K562 (cell line): ENCODE measurements at regions not wholly inside any gene's neighbourhood (a gene's known extent, or its start where the extent isn't known, plus 50 kb on each side); places are given as distances from the start of the nearest gene placed in this dataset.

Source experiments
- ATAC-seq: fragments of 200-7000 bp; cut with Tn5 transposase; 3 replicates; pipeline ENCODE4 v1.9.1; 2020; ENCODE audit warnings: moderate library complexity
- BruUV-seq: library from RNA; stranded (reverse); fragments of 400-500 nt; replicated peaks from 2 replicates; lab custom pipeline; 2021; lab: Mats Ljungman, UMichigan
- CTCF ChIA-PET: fragments of 300-600 bp; formaldehyde crosslinking; extraction: SDS; loops from one replicate; lab custom pipeline; 2021; ENCODE audit warnings: low intra/inter-chr PET ratio; lab: Yijun Ruan, JAX
- POLR2A ChIA-PET: fragments of 300-600, 350-650 bp; sonication (Branson Sonifier 250); formaldehyde crosslinking; extraction: SDS; loops from one replicate; lab custom pipeline; 2021; ENCODE audit warnings: antibody characterized with exemption, inconsistent platforms; lab: Yijun Ruan, JAX
- DNase-seq, 4 experiments: peaks; one replicate each; pipeline versions ENCODE4 v3.0.0 to v3.0.0-alpha.2; 2011 to 2018; ENCODE audit warnings: low spot score in 3 of 4, mixed read lengths in 3 of 4; ENCODE audit errors: extremely low read depth in 1 of 4
- FAIRE-seq: peaks from 2 replicates; lab custom pipeline; 2011; peaks lifted over from hg19 to GRCh38; lab: Jason Lieb, UNC
- H2AFZ ChIP-seq: 2 replicates; pipeline ENCODE4 v1.6.0; 2011; ENCODE audit warnings: low read depth, low read length, control low read depth, inconsistent platforms
- H3K27ac ChIP-seq: fragments of 200-600 bp; 3 replicates; pipeline ENCODE4 v1.8.0; 2011; ENCODE audit warnings: low read depth, mild to moderate bottlenecking, control low read depth, inconsistent platforms, low read length, moderate library complexity, mixed read lengths; ENCODE audit errors: extremely low read depth
- H3K27me3 ChIP-seq, 2 experiments: fragments of 300-600 bp in 1 of 2; 2 replicates in 1 of 2; 3 replicates in 1 of 2; pipeline versions ENCODE4 v1.6.0 to v1.8.0; 2011; ENCODE audit warnings: inconsistent platforms in 2 of 2, low read length in 2 of 2, mild to moderate bottlenecking in 1 of 2, mixed read lengths in 1 of 2, moderate library complexity in 1 of 2; ENCODE audit not compliant: control insufficient read depth in 2 of 2, insufficient read depth in 2 of 2
- H3K36me3 ChIP-seq: fragments of 300-600 bp; 3 replicates; pipeline ENCODE4 v1.8.0; 2011; ENCODE audit warnings: mild to moderate bottlenecking, low read length, inconsistent platforms; ENCODE audit not compliant: control insufficient read depth, insufficient read depth
- H3K4me1 ChIP-seq, 2 experiments: fragments of 200-600 bp in 1 of 2; replicated peaks in 1 of 2; 2 replicates in 1 of 2; 3 replicates in 1 of 2; pipeline versions ENCODE4 v1.5.1 to v1.8.0; 2011; ENCODE audit warnings: inconsistent platforms in 2 of 2, low read length in 2 of 2, mild to moderate bottlenecking in 1 of 2, mixed read lengths in 1 of 2, moderate library complexity in 1 of 2; ENCODE audit not compliant: control insufficient read depth in 2 of 2, insufficient read depth in 2 of 2
- H3K4me2 ChIP-seq: 2 replicates; pipeline ENCODE4 v1.6.1; 2011; ENCODE audit warnings: low read length, control low read depth, inconsistent platforms, mixed read lengths; ENCODE audit not compliant: insufficient read depth
- H3K4me3 ChIP-seq: fragments of 200-600 bp; sonication (generic), shearing (Covaris generic); 2 replicates; pipeline ENCODE4 v1.5.1; 2016; ENCODE audit warnings: control low read depth, inconsistent platforms
- H3K79me2 ChIP-seq: fragments of 200-600 bp; 3 replicates; pipeline ENCODE4 v1.8.0; 2011; ENCODE audit warnings: low read length, inconsistent platforms; ENCODE audit not compliant: control insufficient read depth, insufficient read depth
- H3K9ac ChIP-seq, 2 experiments: 2 replicates each; pipeline versions ENCODE4 v1.6.0 to v1.6.1; 2011; ENCODE audit warnings: low read depth in 2 of 2, low read length in 2 of 2, control low read depth in 1 of 2, inconsistent platforms in 1 of 2, mild to moderate bottlenecking in 1 of 2, mixed read lengths in 1 of 2; ENCODE audit not compliant: insufficient read depth in 1 of 2
- H3K9me1 ChIP-seq: one replicate; pipeline ENCODE4 v1.6.0; 2011; ENCODE audit warnings: inconsistent platforms, mild to moderate bottlenecking, low read length, moderate library complexity; ENCODE audit not compliant: control insufficient read depth, insufficient read depth
- H3K9me3 ChIP-seq: replicated peaks from 2 replicates; pipeline ENCODE4 v1.5.1; 2011; ENCODE audit warnings: low read depth, low read length, inconsistent platforms; ENCODE audit not compliant: control insufficient read depth, insufficient read depth
- H4K20me1 ChIP-seq: replicated peaks from 2 replicates; pipeline ENCODE4 v1.6.1; 2011; ENCODE audit warnings: low read length, inconsistent platforms, mixed read lengths; ENCODE audit not compliant: control insufficient read depth, insufficient read depth
- ATF7 ChIP-seq: fragments of 450-650 bp; IDR thresholded peaks from 2 replicates; pipeline ENCODE4 v1.7.1; 2014; ENCODE audit warnings: mild to moderate bottlenecking, moderate library complexity
- CXXC5 ChIP-seq: fragments of 250-450 bp; sonication (Bioruptor Pico); IDR thresholded peaks from 2 replicates; pipeline ENCODE4 v1.8.0; 2022; ENCODE audit warnings: inconsistent platforms, mild to moderate bottlenecking, moderate library complexity
- EP300 ChIP-seq: IDR thresholded peaks from 2 replicates; pipeline ENCODE4 v1.6.1; 2012; ENCODE audit warnings: low read length, improper control_type of control experiment
- MEF2D ChIP-seq: conservative IDR thresholded peaks from 2 replicates; pipeline ENCODE4 v1.6.1; 2016; ENCODE audit warnings: low read depth, missing genetic modification characterization, missing compliant biosample characterization
- PHF21A ChIP-seq: fragments of 450-650 bp; IDR thresholded peaks from 2 replicates; pipeline ENCODE4 v1.6.1; 2017; ENCODE audit warnings: low read depth, borderline replicate concordance
- PRPF4 ChIP-seq: fragments of 200-400 bp; formaldehyde crosslinking; IDR thresholded peaks from one replicate; pipeline ENCODE4 v1.6.1; 2017; ENCODE audit warnings: low read length, low read depth, mild to moderate bottlenecking; ENCODE audit not compliant: insufficient read depth, poor library complexity, severe bottlenecking
- RAD21 ChIP-seq, 2 experiments: fragments of 250-450 bp in 1 of 2; fragments of 450-650 bp in 1 of 2; sonication (Bioruptor Pico) in 1 of 2; formaldehyde crosslinking in 1 of 2; IDR thresholded peaks in 1 of 2; conservative IDR thresholded peaks in 1 of 2; 2 replicates each; pipeline versions ENCODE4 v1.4.0 to v1.8.0; 2020 to 2022; ENCODE audit warnings: mild to moderate bottlenecking in 2 of 2, moderate library complexity in 1 of 2
- SRSF7 ChIP-seq: fragments of 200-400 bp; formaldehyde crosslinking; optimal IDR thresholded peaks from 2 replicates; pipeline ENCODE3; 2017; ENCODE audit warnings: mild to moderate bottlenecking, low read depth, low read length
- TARDBP ChIP-seq: fragments of 450-650 bp; IDR thresholded peaks from 2 replicates; pipeline ENCODE4 v1.6.1; 2016
- YY1 ChIP-seq, 3 experiments: IDR thresholded peaks; 2 replicates each; pipeline ENCODE4 v1.6.1; 2011; ENCODE audit warnings: low read length in 2 of 3, mild to moderate bottlenecking in 2 of 3, moderate library complexity in 2 of 3, borderline replicate concordance in 1 of 3, control low read depth in 1 of 3, low read depth in 1 of 3; ENCODE audit not compliant: insufficient read depth in 3 of 3, insufficient replicate concordance in 2 of 3, control insufficient read depth in 1 of 3, insufficient read length in 1 of 3; ENCODE audit errors: extremely low read depth in 1 of 3
- ZNF12 ChIP-seq: sonication (generic); formaldehyde crosslinking; IDR thresholded peaks from 2 replicates; pipeline ENCODE4 v1.4.0; 2020; ENCODE audit warnings: mild to moderate bottlenecking, missing genetic modification reagents
- ZNF277 ChIP-seq: fragments of 250-450 bp; sonication (Bioruptor Pico); IDR thresholded peaks from 2 replicates; pipeline ENCODE4 v1.8.0; 2022; ENCODE audit warnings: inconsistent platforms, mild to moderate bottlenecking, moderate library complexity, borderline replicate concordance
- WGBS: fragments of 100-300 bp; shearing (Covaris generic); methylation state at CpG from one replicate; pipeline ENCODE4 v1.1.6; 2016; ENCODE audit warnings: low coverage, mixed read lengths; ENCODE audit not compliant: insufficient coverage; ENCODE audit errors: missing lambda C conversion rate; 5-methylcytosine and 5-hydroxymethylcytosine counted together
- in situ Hi-C: fragments of 300-500 bp; cut with MboI; formaldehyde crosslinking; loops from 4 replicates; pipeline ENCODE4 v1.15.0; 2018; ENCODE audit warnings: inconsistent platforms, mixed read lengths
- intact Hi-C: fragments of 100-400 bp; cut with micrococcal nuclease; formaldehyde crosslinking; loops from 2 replicates; pipeline ENCODE4 v1.14.2; 2022
- TF ChIP-seq, protein P1 (sequence below), 2 experiments: IDR thresholded peaks; 2 replicates each; pipeline ENCODE4 v1.6.1; 2012; ENCODE audit warnings: improper control_type of control experiment in 2 of 2, low read depth in 2 of 2, low read length in 2 of 2, borderline replicate concordance in 1 of 2
- TF ChIP-seq, protein P2 (sequence below): fragments of 200-800 bp; sonication (Bioruptor generic); IDR thresholded peaks from 2 replicates; pipeline ENCODE4 v1.6.1; 2017; ENCODE audit warnings: missing genetic modification characterization, missing compliant biosample characterization

DNA sequence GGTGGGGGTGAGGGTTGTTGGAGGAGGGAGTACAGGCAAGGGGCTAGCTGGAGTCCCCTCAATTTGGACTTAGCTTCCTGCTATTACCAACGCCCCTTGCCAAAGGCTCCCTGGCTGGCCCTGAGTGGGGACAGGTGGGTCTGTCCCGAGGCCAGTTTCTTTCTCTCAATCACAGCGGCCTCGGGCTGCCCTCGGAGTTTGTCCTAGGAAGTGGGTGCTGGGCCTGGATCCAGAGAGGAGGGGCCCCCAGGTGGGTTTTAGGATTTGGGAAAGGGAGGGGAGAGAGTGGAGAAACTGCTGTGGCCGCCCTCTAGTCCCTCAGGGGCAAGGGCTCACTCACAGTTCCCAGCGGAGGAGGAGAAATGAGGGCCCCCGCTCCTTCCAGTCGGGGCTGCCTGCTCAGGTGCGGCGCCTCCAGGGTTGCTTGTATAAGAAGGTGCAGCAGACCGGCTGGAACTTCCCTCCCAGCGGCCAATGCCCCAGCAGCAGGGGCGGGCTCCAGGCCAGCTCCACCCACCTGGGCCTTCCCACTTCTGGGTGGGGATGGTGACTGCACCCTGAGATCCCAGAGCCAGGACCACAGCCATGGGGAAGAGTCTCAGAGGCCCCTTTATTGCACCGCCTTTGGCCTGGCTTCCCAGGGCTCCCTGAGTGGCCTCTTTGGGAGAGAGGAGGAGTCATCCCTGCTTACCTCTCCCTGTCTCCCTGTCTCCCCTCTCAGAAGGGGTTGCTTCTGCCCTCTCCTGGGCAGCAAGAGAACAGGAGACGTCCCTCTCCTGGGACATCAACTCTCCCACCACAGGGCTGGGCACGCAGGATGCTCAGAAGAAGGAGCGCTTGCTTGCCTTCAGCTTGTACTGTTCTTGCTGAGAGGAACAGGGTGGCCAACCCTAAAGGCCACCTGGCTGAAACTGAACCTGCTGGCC lies 112.0 kb upstream of the SMURF2 start:
- no peaks in the 10 kb centered on the region for H3K79me2 ChIP-seq
- no peaks in the 10 kb centered on the region for H3K27me3 ChIP-seq
- H3K4me3 ChIP-seq, result peak overlapping the region; percentile 39
- in situ Hi-C loops (no loop called here), intact Hi-C loops (loop anchor here (5.0 kb wide), 1 partner anchor 352 kb away; no protein-coding TSS in a partner anchor)
- CTCF ChIA-PET, result no interaction called here
- ATAC-seq, result peak; percentile 96
- peak; percentile 88 for FAIRE-seq
- BruUV-seq, result no TSS peak
- H3K4me1 ChIP-seq, result peaks cover 0 to 22% of the 10 kb centered on the region in 2 experiments; a peak in 2 of 5 replicates
- peak overlapping the region; percentile 94 for H2AFZ ChIP-seq
- H3K9ac ChIP-seq, result peak overlapping the region; percentile 46 to 47; a peak in 3 of 4 replicates
- POLR2A ChIA-PET, result interaction anchor here (1.0 kb wide), 1 partner anchor 16 kb away, joined by 7 read pairs; no protein-coding TSS in a partner anchor
- 13% methylated on average over 15 of the region's 18 CpGs for WGBS
- peaks cover 2% of the 10 kb centered on the region; the same call in 1 of the 2 replicates for H4K20me1 ChIP-seq
- peak; percentile 71 to 81 (median 76) for DNase-seq
- no peak overlapping the region for H3K27ac ChIP-seq
- no peaks in the 10 kb centered on the region for H3K9me1 ChIP-seq
- peaks cover 3% of the 10 kb centered on the region; the same call in 1 of the 2 replicates for H3K9me3 ChIP-seq
- H3K4me2 ChIP-seq, result peak overlapping the region; percentile 73
- no peaks in the 10 kb centered on the region for H3K36me3 ChIP-seq
- TF ChIP-seq PHF21A, result no peak
- TF ChIP-seq ATF7, result peak; percentile 92
- no peak for TF ChIP-seq ZNF12
- TF ChIP-seq MEF2D (tag), result no peak
- TF ChIP-seq, protein P1, sequence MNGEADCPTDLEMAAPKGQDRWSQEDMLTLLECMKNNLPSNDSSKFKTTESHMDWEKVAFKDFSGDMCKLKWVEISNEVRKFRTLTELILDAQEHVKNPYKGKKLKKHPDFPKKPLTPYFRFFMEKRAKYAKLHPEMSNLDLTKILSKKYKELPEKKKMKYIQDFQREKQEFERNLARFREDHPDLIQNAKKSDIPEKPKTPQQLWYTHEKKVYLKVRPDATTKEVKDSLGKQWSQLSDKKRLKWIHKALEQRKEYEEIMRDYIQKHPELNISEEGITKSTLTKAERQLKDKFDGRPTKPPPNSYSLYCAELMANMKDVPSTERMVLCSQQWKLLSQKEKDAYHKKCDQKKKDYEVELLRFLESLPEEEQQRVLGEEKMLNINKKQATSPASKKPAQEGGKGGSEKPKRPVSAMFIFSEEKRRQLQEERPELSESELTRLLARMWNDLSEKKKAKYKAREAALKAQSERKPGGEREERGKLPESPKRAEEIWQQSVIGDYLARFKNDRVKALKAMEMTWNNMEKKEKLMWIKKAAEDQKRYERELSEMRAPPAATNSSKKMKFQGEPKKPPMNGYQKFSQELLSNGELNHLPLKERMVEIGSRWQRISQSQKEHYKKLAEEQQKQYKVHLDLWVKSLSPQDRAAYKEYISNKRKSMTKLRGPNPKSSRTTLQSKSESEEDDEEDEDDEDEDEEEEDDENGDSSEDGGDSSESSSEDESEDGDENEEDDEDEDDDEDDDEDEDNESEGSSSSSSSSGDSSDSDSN (IDR thresholded peaks at IDR 0.05; ENCODE audit: borderline replicate concordance in 1 of 2, low read depth in 2 of 2, low read length in 2 of 2), result no peak
- TF ChIP-seq TARDBP, result peak; percentile 15; the same call in 1 of the 2 replicates
- TF ChIP-seq RAD21 (CRISPR knock-in tag; conservative IDR thresholded peaks at IDR 0.05 in 1 of 2, IDR thresholded peaks at IDR 0.05 in 1 of 2), result peak; percentile 26 to 61; a peak in 2 of 4 replicates
- TF ChIP-seq ZNF277 (CRISPR knock-in tag), result no peak
- TF ChIP-seq YY1 (IDR thresholded peaks at IDR 0.05; ENCODE audit: borderline replicate concordance in 1 of 3, control insufficient read depth in 1 of 3, extremely low read depth in 1 of 3, insufficient read depth in 3 of 3, insufficient read length in 1 of 3, insufficient replicate concordance in 2 of 3, low read depth in 1 of 3, low read length in 2 of 3), result no peak
- TF ChIP-seq PRPF4, result no peak
- TF ChIP-seq EP300, result no peak
- peak; percentile 11; the same call in 1 of the 2 replicates for TF ChIP-seq CXXC5 (CRISPR knock-in tag)
- TF ChIP-seq SRSF7, result no peak
- TF ChIP-seq, protein P2, sequence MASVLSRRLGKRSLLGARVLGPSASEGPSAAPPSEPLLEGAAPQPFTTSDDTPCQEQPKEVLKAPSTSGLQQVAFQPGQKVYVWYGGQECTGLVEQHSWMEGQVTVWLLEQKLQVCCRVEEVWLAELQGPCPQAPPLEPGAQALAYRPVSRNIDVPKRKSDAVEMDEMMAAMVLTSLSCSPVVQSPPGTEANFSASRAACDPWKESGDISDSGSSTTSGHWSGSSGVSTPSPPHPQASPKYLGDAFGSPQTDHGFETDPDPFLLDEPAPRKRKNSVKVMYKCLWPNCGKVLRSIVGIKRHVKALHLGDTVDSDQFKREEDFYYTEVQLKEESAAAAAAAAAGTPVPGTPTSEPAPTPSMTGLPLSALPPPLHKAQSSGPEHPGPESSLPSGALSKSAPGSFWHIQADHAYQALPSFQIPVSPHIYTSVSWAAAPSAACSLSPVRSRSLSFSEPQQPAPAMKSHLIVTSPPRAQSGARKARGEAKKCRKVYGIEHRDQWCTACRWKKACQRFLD (CRISPR knock-in tag), result no peak
